Fibroblast of skin of left quadriceps (primary cell): ENCODE measurements at regions not wholly inside any gene's neighbourhood (a gene's known extent, or its start where the extent isn't known, plus 50 kb on each side); places are given as distances from the start of the nearest gene placed in this dataset.

ENCODE experiments used
- DNase-seq, 2 experiments: peaks; one replicate each; pipeline ENCODE4 v3.0.0-alpha.2; 2013; ENCODE audit warnings: low read depth in 2 of 2

GRCh38 chr11:121696931-121697670 lies 244.3 kb upstream of the SORL1-AS1 start:
- no peak for DNase-seq

GRCh38 chr11:121696177-121696871 lies 243.6 kb upstream of the SORL1-AS1 start:
- DNase-seq, result no peak

- DNase-seq, result no peak
Observed at GRCh38 chr11:121692236-121692635, 239.5 kb upstream of the SORL1-AS1 start.

- DNase-seq, result no peak
Observed at GRCh38 chr11:121688860-121689614, 236.3 kb upstream of the SORL1-AS1 start.

GRCh38 chr11:121688055-121688491 lies 235.3 kb upstream of the SORL1-AS1 start:
- DNase-seq, result no peak

GRCh38 chr11:121683791-121684190 lies 231.0 kb upstream of the SORL1-AS1 start:
- DNase-seq, result no peak
